ENCODE measurements at regions not wholly inside any gene's neighbourhood (a gene's known extent, or its start where the extent isn't known, plus 50 kb on each side); places are given as distances from the start of the nearest gene placed in this dataset.

GRCh38 chr21:31596055-31596454, 63.4 kb upstream of the SOD1 start (continued):
- TF ChIP-seq LEF1 (IDR thresholded peaks at IDR 0.05) (no peak), SP1 (CRISPR knock-in tag; IDR thresholded peaks at IDR 0.05) (no peak), CBFB (CRISPR knock-in tag; IDR thresholded peaks at IDR 0.05) (no peak), DDX20 (tag; IDR thresholded peaks at IDR 0.05; ENCODE audit: low read depth) (no peak), HMGN3 (IDR thresholded peaks at IDR 0.05; ENCODE audit: borderline replicate concordance, extremely low read depth, insufficient read length, low read depth, low read length) (no peak), TCFL5 (CRISPR knock-in tag; conservative IDR thresholded peaks at IDR 0.05) (no peak)

DNA sequence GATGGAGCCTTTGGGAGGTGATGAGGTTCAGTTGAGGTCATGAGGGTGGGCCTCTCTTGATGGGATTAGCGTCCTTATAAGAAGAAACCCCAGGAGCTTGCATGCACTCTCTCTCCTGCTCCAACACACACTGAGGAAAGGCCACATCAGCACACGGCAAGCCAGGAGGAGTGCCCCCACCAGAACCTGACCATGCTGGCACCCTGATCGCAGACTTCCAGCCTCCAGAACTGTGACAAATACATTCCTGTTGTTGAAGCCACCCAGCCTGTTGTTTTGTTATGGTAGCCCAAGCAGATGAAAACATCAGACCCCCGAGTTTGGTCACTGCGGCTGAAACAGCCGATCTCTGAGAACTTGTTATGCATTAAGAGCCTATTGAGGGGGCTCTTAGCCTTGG, 64.8 kb upstream of the SOD1 start:
- POLR2A ChIA-PET, result interaction anchor here (0.9 kb wide), 1 partner anchor 15 kb away, joined by 3 read pairs; no protein-coding TSS in a partner anchor
- Histone ChIP-seq H3K4me1 (replicated peaks in 1 of 2; ENCODE audit: control insufficient read depth in 2 of 2, insufficient read depth in 2 of 2, low read length in 2 of 2) (peaks cover 0 to 4% of the 10 kb centered on the region in 2 experiments; a peak in 2 of 5 replicates), H3K27ac (ENCODE audit: extremely low read depth, low read depth, low read length) (no peak overlapping the region), H2AFZ (ENCODE audit: low read depth, low read length) (no peak overlapping the region), H3K9me1 (ENCODE audit: control insufficient read depth, insufficient read depth, low read length) (no peaks in the 10 kb centered on the region), H3K36me3 (ENCODE audit: control insufficient read depth, insufficient read depth, low read length) (no peaks in the 10 kb centered on the region), H3K4me2 (ENCODE audit: insufficient read depth, low read length) (no peak overlapping the region), H3K9me3 (replicated peaks; ENCODE audit: control insufficient read depth, insufficient read depth, low read depth, low read length) (no peaks in the 10 kb centered on the region), H3K4me3 (no peak overlapping the region), H3K9ac (ENCODE audit: insufficient read depth in 1 of 2, low read depth in 2 of 2, low read length in 2 of 2) (no peak overlapping the region), H3K27me3 (ENCODE audit: control insufficient read depth in 2 of 2, insufficient read depth in 2 of 2, low read length in 2 of 2) (peaks cover 30 to 48% of the 10 kb centered on the region in 2 experiments), H4K20me1 (replicated peaks; ENCODE audit: control insufficient read depth, insufficient read depth, low read length) (no peaks in the 10 kb centered on the region), H3K79me2 (ENCODE audit: control insufficient read depth, insufficient read depth, low read length) (no peaks in the 10 kb centered on the region)
- in situ Hi-C loops (cut with MboI) (no loop called here), intact Hi-C loops (cut with micrococcal nuclease) (no loop called here)
- ATAC-seq (no peak), DNase-seq (ENCODE audit: extremely low read depth in 1 of 4, low spot score in 3 of 4) (no peak), FAIRE-seq (no peak)
- CTCF ChIA-PET (ENCODE audit: low intra/inter-chr PET ratio), result no interaction called here
- WGBS (ENCODE audit: insufficient coverage, low coverage, missing lambda C conversion rate), result 2% methylated on average over 6 of the region's 6 CpGs
- TF ChIP-seq, protein P1, sequence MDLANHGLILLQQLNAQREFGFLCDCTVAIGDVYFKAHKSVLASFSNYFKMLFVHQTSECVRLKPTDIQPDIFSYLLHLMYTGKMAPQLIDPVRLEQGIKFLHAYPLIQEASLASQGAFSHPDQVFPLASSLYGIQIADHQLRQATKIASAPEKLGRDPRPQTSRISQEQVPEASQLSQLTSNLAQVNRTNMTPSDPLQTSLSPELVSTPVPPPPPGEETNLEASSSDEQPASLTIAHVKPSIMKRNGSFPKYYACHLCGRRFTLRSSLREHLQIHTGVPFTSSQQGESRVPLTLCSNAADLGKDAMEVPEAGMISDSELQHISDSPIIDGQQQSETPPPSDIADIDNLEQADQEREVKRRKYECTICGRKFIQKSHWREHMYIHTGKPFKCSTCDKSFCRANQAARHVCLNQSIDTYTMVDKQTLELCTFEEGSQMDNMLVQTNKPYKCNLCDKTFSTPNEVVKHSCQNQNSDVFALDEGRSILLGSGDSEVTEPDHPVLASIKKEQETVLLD (IDR thresholded peaks at IDR 0.05), result no peak
- TF ChIP-seq ZNF3 (CRISPR knock-in tag; IDR thresholded peaks at IDR 0.05) (no peak), ZNF408 (CRISPR knock-in tag; IDR thresholded peaks at IDR 0.05; ENCODE audit: low read depth) (no peak), ELF4 (CRISPR knock-in tag; IDR thresholded peaks at IDR 0.05) (no peak), FOXA1 (IDR thresholded peaks at IDR 0.05; ENCODE audit: borderline replicate concordance) (no peak), ZFP91 (CRISPR knock-in tag; IDR thresholded peaks at IDR 0.05) (no peak), SNRNP70 (optimal IDR thresholded peaks at IDR 0.05; ENCODE audit: low read depth, low read length) (no peak), BRD9 (IDR thresholded peaks at IDR 0.05; ENCODE audit: low read depth, partially characterized antibody) (no peak), HDGF (IDR thresholded peaks at IDR 0.05) (no peak), POLR2AphosphoS5 (IDR thresholded peaks at IDR 0.05; ENCODE audit: control insufficient read depth, insufficient read depth, low read depth, low read length) (no peak), ATF1 (CRISPR knock-in tag; IDR thresholded peaks at IDR 0.05) (no peak), ATF1 (tag; IDR thresholded peaks at IDR 0.05) (no peak), STAG1 (CRISPR knock-in tag; IDR thresholded peaks at IDR 0.05; ENCODE audit: borderline replicate concordance) (no peak), ZNF507 (tag; conservative IDR thresholded peaks at IDR 0.05) (no peak), KAT8 (IDR thresholded peaks at IDR 0.05; ENCODE audit: low read depth) (no peak)
- no TSS peak for BruUV-seq (replicated peaks)
